ENCODE measurements at regions not wholly inside any gene's neighbourhood (a gene's known extent, or its start where the extent isn't known, plus 50 kb on each side); places are given as distances from the start of the nearest gene placed in this dataset.
A peak's percentile ranks its signal among the peaks of the same experiment; 100 is the strongest.

DNA sequence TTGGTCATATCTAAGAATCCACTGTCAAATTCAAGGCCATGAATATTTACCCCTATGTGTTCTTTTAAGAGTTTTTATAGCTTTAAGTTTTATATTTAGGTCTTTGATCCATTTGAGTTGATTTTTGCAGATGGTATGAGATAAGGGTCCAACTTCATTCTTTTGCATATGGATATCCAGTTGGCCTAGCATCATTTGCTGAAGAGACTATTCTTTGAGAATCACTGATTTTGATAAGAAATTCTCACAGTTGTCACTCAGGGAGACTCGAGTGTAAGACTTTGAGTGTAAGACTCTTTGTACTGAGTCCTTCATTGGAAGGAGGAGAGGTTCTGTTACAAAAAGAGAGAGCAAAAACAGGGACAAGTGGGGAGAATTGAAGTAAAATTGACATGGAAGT lies 74.8 kb downstream of the CBLL2 start:
- DNase-seq (ENCODE audit: low read depth), result no peak
- no peak overlapping the region for H3K4me3 ChIP-seq (ENCODE audit: control insufficient read depth, low read depth, low read length)
- TF ChIP-seq, protein P1, sequence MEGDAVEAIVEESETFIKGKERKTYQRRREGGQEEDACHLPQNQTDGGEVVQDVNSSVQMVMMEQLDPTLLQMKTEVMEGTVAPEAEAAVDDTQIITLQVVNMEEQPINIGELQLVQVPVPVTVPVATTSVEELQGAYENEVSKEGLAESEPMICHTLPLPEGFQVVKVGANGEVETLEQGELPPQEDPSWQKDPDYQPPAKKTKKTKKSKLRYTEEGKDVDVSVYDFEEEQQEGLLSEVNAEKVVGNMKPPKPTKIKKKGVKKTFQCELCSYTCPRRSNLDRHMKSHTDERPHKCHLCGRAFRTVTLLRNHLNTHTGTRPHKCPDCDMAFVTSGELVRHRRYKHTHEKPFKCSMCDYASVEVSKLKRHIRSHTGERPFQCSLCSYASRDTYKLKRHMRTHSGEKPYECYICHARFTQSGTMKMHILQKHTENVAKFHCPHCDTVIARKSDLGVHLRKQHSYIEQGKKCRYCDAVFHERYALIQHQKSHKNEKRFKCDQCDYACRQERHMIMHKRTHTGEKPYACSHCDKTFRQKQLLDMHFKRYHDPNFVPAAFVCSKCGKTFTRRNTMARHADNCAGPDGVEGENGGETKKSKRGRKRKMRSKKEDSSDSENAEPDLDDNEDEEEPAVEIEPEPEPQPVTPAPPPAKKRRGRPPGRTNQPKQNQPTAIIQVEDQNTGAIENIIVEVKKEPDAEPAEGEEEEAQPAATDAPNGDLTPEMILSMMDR (conservative IDR thresholded peaks at IDR 0.05; ENCODE audit: control insufficient read depth, insufficient read depth, low read depth, low read length), result no peak

DNA sequence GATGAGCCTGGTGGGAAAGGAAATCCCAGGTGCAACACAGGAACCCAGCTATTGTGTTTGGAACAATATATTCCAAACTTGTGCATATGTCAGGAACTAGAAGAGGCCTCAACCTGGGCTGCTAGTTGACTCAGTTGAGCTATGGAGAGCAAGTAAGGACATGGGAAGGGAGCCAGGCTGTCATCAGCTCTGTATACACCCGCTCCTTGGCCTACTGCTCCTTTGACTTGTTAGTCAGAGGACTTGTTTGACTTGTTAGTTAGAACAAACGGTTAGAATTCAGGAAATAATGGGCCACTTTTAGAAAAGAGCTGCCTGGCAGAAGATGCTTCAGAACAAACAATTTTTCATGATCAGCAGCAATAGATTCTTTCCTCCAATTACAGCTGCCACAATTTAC lies 76.4 kb downstream of the CBLL2 start:
- TF ChIP-seq, protein P1 (conservative IDR thresholded peaks at IDR 0.05; ENCODE audit: control insufficient read depth, insufficient read depth, low read depth, low read length), result no peak
- DNase-seq (ENCODE audit: low read depth), result peak; percentile 42
- no peak overlapping the region for H3K4me3 ChIP-seq (ENCODE audit: control insufficient read depth, low read depth, low read length)

DNA sequence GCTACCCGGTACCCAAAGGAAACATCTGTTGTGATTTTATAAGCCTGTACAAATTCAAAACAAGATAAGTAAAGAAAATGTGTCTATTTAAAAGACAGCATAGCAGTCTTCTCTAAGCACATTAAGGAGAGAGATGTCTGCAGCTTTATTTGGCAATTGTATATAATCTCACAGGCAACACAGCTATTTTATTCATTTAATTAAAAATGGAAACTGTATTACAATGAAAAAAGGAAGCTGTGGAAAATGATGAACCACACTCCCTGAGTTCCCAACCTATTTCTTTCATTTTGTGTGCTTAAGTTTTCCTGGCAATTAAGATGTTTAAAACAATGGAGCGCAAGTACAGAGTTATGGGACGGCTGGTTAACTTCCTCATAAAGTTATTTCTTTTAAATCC lies 78.4 kb downstream of the CBLL2 start:
- DNase-seq (ENCODE audit: low read depth), result no peak
- no peak overlapping the region for H3K4me3 ChIP-seq (ENCODE audit: control insufficient read depth, low read depth, low read length)
- TF ChIP-seq, protein P1 (conservative IDR thresholded peaks at IDR 0.05; ENCODE audit: control insufficient read depth, insufficient read depth, low read depth, low read length), result no peak

DNA sequence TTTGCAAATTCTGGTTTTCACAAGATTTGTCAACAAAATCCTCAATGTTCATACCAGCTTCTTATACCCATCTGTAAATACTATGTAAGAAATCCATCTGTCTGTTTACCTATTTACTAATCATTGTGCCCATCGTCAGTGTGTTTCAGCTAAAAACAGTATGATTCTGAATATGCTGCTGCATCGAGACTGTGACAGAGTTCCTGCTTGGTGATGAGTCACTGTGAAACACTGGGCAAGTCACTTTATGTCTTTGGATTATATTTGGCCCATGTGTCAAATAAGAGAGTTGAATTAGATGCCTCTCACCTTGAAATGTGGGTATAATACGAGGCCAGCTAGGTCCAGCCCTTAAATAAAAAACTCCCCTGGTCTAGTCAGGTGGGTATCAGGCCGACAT lies 79.3 kb downstream of the CBLL2 start:
- peak; percentile 26 for DNase-seq (ENCODE audit: low read depth)
- TF ChIP-seq, protein P1 (conservative IDR thresholded peaks at IDR 0.05; ENCODE audit: control insufficient read depth, insufficient read depth, low read depth, low read length), result no peak
- H3K4me3 ChIP-seq (ENCODE audit: control insufficient read depth, low read depth, low read length), result no peak overlapping the region

DNA sequence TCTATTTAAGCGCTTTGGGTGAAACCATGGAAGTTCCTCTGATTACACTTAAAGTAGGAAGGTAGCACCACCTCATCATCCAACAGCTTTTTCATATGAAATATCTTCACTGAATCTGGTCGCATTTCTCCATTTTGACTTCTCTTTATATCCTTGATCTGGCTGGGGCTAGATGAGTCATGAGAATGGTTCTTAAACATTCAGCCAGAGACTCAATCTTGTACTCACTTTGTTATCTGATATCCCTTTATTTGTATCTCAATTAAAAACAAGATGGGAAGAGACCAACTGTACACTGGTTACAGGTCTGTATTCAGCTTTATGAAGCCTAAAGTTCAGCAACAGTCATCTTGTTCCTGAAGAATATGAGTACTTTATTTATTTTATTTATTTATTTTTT lies 84.9 kb downstream of the CBLL2 start:
- no peak overlapping the region for H3K4me3 ChIP-seq (ENCODE audit: control insufficient read depth, low read depth, low read length)
- TF ChIP-seq, protein P1 (conservative IDR thresholded peaks at IDR 0.05; ENCODE audit: control insufficient read depth, insufficient read depth, low read depth, low read length), result no peak
- DNase-seq (ENCODE audit: low read depth), result no peak

DNA sequence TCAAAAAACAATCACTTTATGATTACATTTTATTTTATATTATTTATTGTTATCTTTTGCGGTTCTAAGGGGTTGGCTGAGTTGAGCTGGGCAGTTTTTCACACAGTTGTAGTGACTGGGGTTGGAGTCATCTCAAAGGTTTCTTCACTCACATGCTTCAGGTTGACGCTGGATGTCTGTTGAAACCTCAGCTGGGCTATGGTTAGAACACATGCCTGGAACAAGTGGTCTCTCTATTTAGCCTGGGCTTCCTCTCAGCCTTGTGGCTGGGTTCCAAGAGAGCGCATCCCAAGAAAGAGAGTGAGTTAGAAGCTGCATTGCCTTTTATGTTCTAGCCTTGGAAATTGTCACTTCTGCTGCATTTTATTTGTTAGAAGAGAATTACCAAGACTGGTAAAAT lies 87.4 kb downstream of the CBLL2 start:
- DNase-seq (ENCODE audit: low read depth), result peak; percentile 59
- no peak overlapping the region for H3K4me3 ChIP-seq (ENCODE audit: control insufficient read depth, low read depth, low read length)
- TF ChIP-seq, protein P1 (conservative IDR thresholded peaks at IDR 0.05; ENCODE audit: control insufficient read depth, insufficient read depth, low read depth, low read length), result no peak

DNA sequence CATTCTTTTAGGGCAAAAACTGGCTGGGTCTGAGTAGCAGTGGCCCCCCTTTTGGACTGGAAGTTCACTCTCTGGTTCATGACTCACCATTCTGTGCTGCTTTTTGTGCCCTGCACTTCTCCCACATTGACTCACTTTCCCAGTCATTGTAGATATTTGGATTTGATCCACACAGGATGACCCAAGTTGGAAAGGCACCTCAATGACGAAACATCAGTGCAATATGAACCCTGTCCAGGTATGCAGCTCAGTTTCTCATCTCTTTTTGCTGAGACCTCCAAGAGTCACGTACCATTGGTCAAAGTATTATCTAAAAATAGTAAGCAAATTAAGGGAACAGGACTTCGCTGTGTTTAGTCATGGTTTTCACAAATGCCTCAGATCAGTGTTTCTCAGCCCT lies 92.7 kb downstream of the CBLL2 start:
- TF ChIP-seq, protein P1 (conservative IDR thresholded peaks at IDR 0.05; ENCODE audit: control insufficient read depth, insufficient read depth, low read depth, low read length), result no peak
- H3K4me3 ChIP-seq (ENCODE audit: control insufficient read depth, low read depth, low read length), result no peak overlapping the region
- DNase-seq (ENCODE audit: low read depth), result peak; percentile 94
